K562 (cell line): ENCODE measurements at regions not wholly inside any gene's neighbourhood (a gene's known extent, or its start where the extent isn't known, plus 50 kb on each side); places are given as distances from the start of the nearest gene placed in this dataset.

Experiments used
- ATAC-seq: fragments of 200-7000 bp; cut with Tn5 transposase; 3 replicates; pipeline ENCODE4 v1.9.1; 2020; ENCODE audit warnings: moderate library complexity
- BruUV-seq: library from RNA; stranded (reverse); fragments of 400-500 nt; replicated peaks from 2 replicates; lab custom pipeline; 2021; lab: Mats Ljungman, UMichigan
- CTCF ChIA-PET: fragments of 300-600 bp; formaldehyde crosslinking; extraction: SDS; loops from one replicate; lab custom pipeline; 2021; ENCODE audit warnings: low intra/inter-chr PET ratio; lab: Yijun Ruan, JAX
- POLR2A ChIA-PET: fragments of 300-600, 350-650 bp; sonication (Branson Sonifier 250); formaldehyde crosslinking; extraction: SDS; loops from one replicate; lab custom pipeline; 2021; ENCODE audit warnings: antibody characterized with exemption, inconsistent platforms; lab: Yijun Ruan, JAX
- DNase-seq, 4 experiments: peaks; one replicate each; pipeline versions ENCODE4 v3.0.0 to v3.0.0-alpha.2; 2011 to 2018; ENCODE audit warnings: low spot score in 3 of 4, mixed read lengths in 3 of 4; ENCODE audit errors: extremely low read depth in 1 of 4
- FAIRE-seq: peaks from 2 replicates; lab custom pipeline; 2011; peaks lifted over from hg19 to GRCh38; lab: Jason Lieb, UNC
- H2AFZ ChIP-seq: 2 replicates; pipeline ENCODE4 v1.6.0; 2011; ENCODE audit warnings: low read depth, low read length, control low read depth, inconsistent platforms
- H3K27ac ChIP-seq: fragments of 200-600 bp; 3 replicates; pipeline ENCODE4 v1.8.0; 2011; ENCODE audit warnings: low read depth, mild to moderate bottlenecking, control low read depth, inconsistent platforms, low read length, moderate library complexity, mixed read lengths; ENCODE audit errors: extremely low read depth
- H3K27me3 ChIP-seq, 2 experiments: fragments of 300-600 bp in 1 of 2; 2 replicates in 1 of 2; 3 replicates in 1 of 2; pipeline versions ENCODE4 v1.6.0 to v1.8.0; 2011; ENCODE audit warnings: inconsistent platforms in 2 of 2, low read length in 2 of 2, mild to moderate bottlenecking in 1 of 2, mixed read lengths in 1 of 2, moderate library complexity in 1 of 2; ENCODE audit not compliant: control insufficient read depth in 2 of 2, insufficient read depth in 2 of 2
- H3K36me3 ChIP-seq: fragments of 300-600 bp; 3 replicates; pipeline ENCODE4 v1.8.0; 2011; ENCODE audit warnings: mild to moderate bottlenecking, low read length, inconsistent platforms; ENCODE audit not compliant: control insufficient read depth, insufficient read depth
- H3K4me1 ChIP-seq, 2 experiments: fragments of 200-600 bp in 1 of 2; replicated peaks in 1 of 2; 2 replicates in 1 of 2; 3 replicates in 1 of 2; pipeline versions ENCODE4 v1.5.1 to v1.8.0; 2011; ENCODE audit warnings: inconsistent platforms in 2 of 2, low read length in 2 of 2, mild to moderate bottlenecking in 1 of 2, mixed read lengths in 1 of 2, moderate library complexity in 1 of 2; ENCODE audit not compliant: control insufficient read depth in 2 of 2, insufficient read depth in 2 of 2
- H3K4me2 ChIP-seq: 2 replicates; pipeline ENCODE4 v1.6.1; 2011; ENCODE audit warnings: low read length, control low read depth, inconsistent platforms, mixed read lengths; ENCODE audit not compliant: insufficient read depth
- H3K4me3 ChIP-seq: fragments of 200-600 bp; sonication (generic), shearing (Covaris generic); 2 replicates; pipeline ENCODE4 v1.5.1; 2016; ENCODE audit warnings: control low read depth, inconsistent platforms
- H3K79me2 ChIP-seq: fragments of 200-600 bp; 3 replicates; pipeline ENCODE4 v1.8.0; 2011; ENCODE audit warnings: low read length, inconsistent platforms; ENCODE audit not compliant: control insufficient read depth, insufficient read depth
- H3K9ac ChIP-seq, 2 experiments: 2 replicates each; pipeline versions ENCODE4 v1.6.0 to v1.6.1; 2011; ENCODE audit warnings: low read depth in 2 of 2, low read length in 2 of 2, control low read depth in 1 of 2, inconsistent platforms in 1 of 2, mild to moderate bottlenecking in 1 of 2, mixed read lengths in 1 of 2; ENCODE audit not compliant: insufficient read depth in 1 of 2
- H3K9me1 ChIP-seq: one replicate; pipeline ENCODE4 v1.6.0; 2011; ENCODE audit warnings: inconsistent platforms, mild to moderate bottlenecking, low read length, moderate library complexity; ENCODE audit not compliant: control insufficient read depth, insufficient read depth
- H3K9me3 ChIP-seq: replicated peaks from 2 replicates; pipeline ENCODE4 v1.5.1; 2011; ENCODE audit warnings: low read depth, low read length, inconsistent platforms; ENCODE audit not compliant: control insufficient read depth, insufficient read depth
- H4K20me1 ChIP-seq: replicated peaks from 2 replicates; pipeline ENCODE4 v1.6.1; 2011; ENCODE audit warnings: low read length, inconsistent platforms, mixed read lengths; ENCODE audit not compliant: control insufficient read depth, insufficient read depth
- GMEB1 ChIP-seq: fragments of 250-450 bp; sonication (Bioruptor Pico); IDR thresholded peaks from 2 replicates; pipeline ENCODE4 v1.4.0; 2020; ENCODE audit warnings: mild to moderate bottlenecking
- HMBOX1 ChIP-seq: sonication (generic); IDR thresholded peaks from 2 replicates; pipeline ENCODE4 v1.6.1; 2016
- NCOA6 ChIP-seq: fragments of 450-650 bp; IDR thresholded peaks from 2 replicates; pipeline ENCODE4 v1.6.1; 2017; ENCODE audit warnings: mild to moderate bottlenecking
- NCOR1 ChIP-seq: fragments of 450-650 bp; IDR thresholded peaks from 2 replicates; pipeline ENCODE4 v1.6.1; 2016; ENCODE audit warnings: mild to moderate bottlenecking, moderate library complexity
- NR4A1 ChIP-seq, 2 experiments: fragments of 250-450 bp in 1 of 2; fragments of 450-650 bp in 1 of 2; sonication (Bioruptor Pico) in 1 of 2; IDR thresholded peaks; 2 replicates each; pipeline versions ENCODE4 v1.4.0 to v1.6.1; 2016 to 2020; ENCODE audit warnings: mild to moderate bottlenecking in 2 of 2, missing compliant biosample characterization in 1 of 2, missing genetic modification characterization in 1 of 2, moderate library complexity in 1 of 2
- RBM14 ChIP-seq: fragments of 200-400 bp; formaldehyde crosslinking; IDR thresholded peaks from 2 replicates; pipeline ENCODE4 v1.6.1; 2018; ENCODE audit warnings: low read depth, mild to moderate bottlenecking, low read length, moderate library complexity, borderline replicate concordance; ENCODE audit not compliant: insufficient read depth
- RFX1 ChIP-seq: fragments of 450-650 bp; IDR thresholded peaks from 2 replicates; pipeline ENCODE4 v1.6.1; 2016; ENCODE audit warnings: mild to moderate bottlenecking, moderate library complexity
- SAFB ChIP-seq: fragments of 200-400 bp; formaldehyde crosslinking; IDR thresholded peaks from 2 replicates; pipeline ENCODE4 v1.6.1; 2017; ENCODE audit warnings: low read depth, low read length, borderline replicate concordance
- SMARCB1 ChIP-seq: IDR thresholded peaks from 2 replicates; pipeline ENCODE4 v1.6.1; 2011; ENCODE audit warnings: improper control_type of control experiment, low read depth; ENCODE audit not compliant: insufficient read length
- ZBTB12 ChIP-seq: fragments of 250-450 bp; sonication (Bioruptor Pico); IDR thresholded peaks from 2 replicates; pipeline ENCODE4 v1.4.0; 2020
- ZKSCAN8 ChIP-seq: fragments of 200-800 bp; sonication (Bioruptor generic); IDR thresholded peaks from 2 replicates; pipeline ENCODE4 v1.6.1; 2016; ENCODE audit warnings: missing genetic modification characterization, missing compliant biosample characterization
- ZNF165 ChIP-seq: fragments of 250-450 bp; sonication (Bioruptor Pico); IDR thresholded peaks from 2 replicates; pipeline ENCODE4 v1.4.0; 2020; ENCODE audit warnings: borderline replicate concordance
- ZNF217 ChIP-seq: sonication (generic); formaldehyde crosslinking; IDR thresholded peaks from 2 replicates; pipeline ENCODE4 v1.8.0; 2022; ENCODE audit warnings: mild to moderate bottlenecking, missing genetic modification reagents
- ZNF3 ChIP-seq: fragments of 250-450 bp; sonication (Bioruptor Pico); IDR thresholded peaks from 2 replicates; pipeline ENCODE4 v1.5.0; 2021; ENCODE audit warnings: mild to moderate bottlenecking, moderate library complexity
- WGBS: fragments of 100-300 bp; shearing (Covaris generic); methylation state at CpG from one replicate; pipeline ENCODE4 v1.1.6; 2016; ENCODE audit warnings: low coverage, mixed read lengths; ENCODE audit not compliant: insufficient coverage; ENCODE audit errors: missing lambda C conversion rate; 5-methylcytosine and 5-hydroxymethylcytosine counted together
- in situ Hi-C: fragments of 300-500 bp; cut with MboI; formaldehyde crosslinking; loops from 4 replicates; pipeline ENCODE4 v1.15.0; 2018; ENCODE audit warnings: inconsistent platforms, mixed read lengths
- intact Hi-C: fragments of 100-400 bp; cut with micrococcal nuclease; formaldehyde crosslinking; loops from 2 replicates; pipeline ENCODE4 v1.14.2; 2022
- TF ChIP-seq, protein P1 (sequence below): fragments of 250-450 bp; sonication (Bioruptor Pico); IDR thresholded peaks from 2 replicates; pipeline ENCODE4 v1.6.1; 2021; ENCODE audit warnings: mild to moderate bottlenecking

- Histone ChIP-seq H3K9me1 (no peaks in the 10 kb centered on the region), H3K36me3 (no peaks in the 10 kb centered on the region), H3K27me3 (no peaks in the 10 kb centered on the region), H3K4me3 (no peak overlapping the region), H2AFZ (no peak overlapping the region), H4K20me1 (no peaks in the 10 kb centered on the region), H3K9me3 (no peaks in the 10 kb centered on the region), H3K4me1 (no peaks in the 10 kb centered on the region), H3K27ac (no peak overlapping the region), H3K4me2 (no peak overlapping the region), H3K79me2 (no peaks in the 10 kb centered on the region), H3K9ac (no peak overlapping the region)
- TF ChIP-seq HMBOX1 (no peak), ZNF3 (CRISPR knock-in tag) (no peak), GMEB1 (CRISPR knock-in tag) (no peak), SMARCB1 (no peak), SAFB (no peak), NCOR1 (no peak), ZKSCAN8 (CRISPR knock-in tag) (no peak), ZNF217 (CRISPR knock-in tag) (no peak), ZBTB12 (CRISPR knock-in tag) (no peak), NR4A1 (CRISPR knock-in tag; IDR thresholded peaks at IDR 0.05) (no peak), NR4A1 (tag; IDR thresholded peaks at IDR 0.05) (no peak), NCOA6 (no peak), RBM14 (no peak), RFX1 (no peak), ZNF165 (CRISPR knock-in tag) (no peak)
- TF ChIP-seq, protein P1, sequence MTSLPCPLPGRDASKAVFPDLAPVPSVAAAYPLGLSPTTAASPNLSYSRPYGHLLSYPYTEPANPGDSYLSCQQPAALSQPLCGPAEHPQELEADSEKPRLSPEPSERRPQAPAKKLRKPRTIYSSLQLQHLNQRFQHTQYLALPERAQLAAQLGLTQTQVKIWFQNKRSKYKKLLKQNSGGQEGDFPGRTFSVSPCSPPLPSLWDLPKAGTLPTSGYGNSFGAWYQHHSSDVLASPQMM: no peak
- intact Hi-C loops: no loop called here
- 0% methylated on average over 1 of the region's 1 CpG for WGBS
- in situ Hi-C loops: loop anchor here (10.0 kb wide), 1 partner anchor 1565 kb away; no protein-coding TSS in a partner anchor
- DNase-seq (no peak), ATAC-seq (no peak), FAIRE-seq (no peak)
- POLR2A ChIA-PET: no interaction called here
- CTCF ChIA-PET: no interaction called here
- no TSS peak for BruUV-seq
Measured at GRCh38 chrX:128309311-128309710, 257.1 kb upstream of the ACTRT1 start.
